IMR-90 (cell line): ENCODE measurements at regions not wholly inside any gene's neighbourhood (a gene's known extent, or its start where the extent isn't known, plus 50 kb on each side); places are given as distances from the start of the nearest gene placed in this dataset.

Experiments used
- ATAC-seq: fragments of 200-7000 bp; cut with Tn5 transposase; 2 replicates; pipeline ENCODE4 v1.9.1; 2020; ENCODE audit warnings: low read depth, mild to moderate bottlenecking, moderate library complexity
- BruUV-seq: library from RNA; stranded (reverse); fragments of 400-500 nt; replicated peaks from 2 replicates; lab custom pipeline; 2021; lab: Mats Ljungman, UMichigan
- CTCF ChIA-PET: fragments of 300-600 bp; formaldehyde crosslinking; extraction: SDS; loops from one replicate; lab custom pipeline; 2021; ENCODE audit warnings: antibody characterized with exemption; lab: Yijun Ruan, JAX
- POLR2A ChIA-PET: fragments of 300-600 bp; sonication (Branson Sonifier 250); formaldehyde crosslinking; loops from one replicate; lab custom pipeline; 2022; ENCODE audit warnings: antibody characterized with exemption; ENCODE audit not compliant: unreplicated experiment; lab: Charles Lee
- DNase-seq: peaks from one replicate; pipeline ENCODE4 v3.0.0; 2013
- H2AFZ ChIP-seq: replicated peaks from 2 replicates; pipeline ENCODE3; 2013; ENCODE audit warnings: low read length, mild to moderate bottlenecking; ENCODE audit not compliant: poor library complexity
- H2AK5ac ChIP-seq: 2 replicates; pipeline ENCODE4 v1.6.1; 2013; ENCODE audit warnings: low read depth, low read length, inconsistent platforms
- H2AK9ac ChIP-seq: replicated peaks from 2 replicates; pipeline ENCODE3; 2013; ENCODE audit warnings: mild to moderate bottlenecking, low read depth, low read length, moderate library complexity; ENCODE audit not compliant: poor library complexity
- H2BK120ac ChIP-seq: 2 replicates; pipeline ENCODE4 v1.6.1; 2013; ENCODE audit warnings: low read depth, low read length, inconsistent platforms
- H2BK15ac ChIP-seq: 3 replicates; pipeline ENCODE4 v1.6.1; 2013; ENCODE audit warnings: low read depth, low read length, inconsistent platforms
- H2BK20ac ChIP-seq: 2 replicates; pipeline ENCODE4 v1.6.1; 2013; ENCODE audit warnings: low read depth, mild to moderate bottlenecking, inconsistent platforms, low read length, moderate library complexity
- H2BK5ac ChIP-seq: 2 replicates; pipeline ENCODE4 v1.6.1; 2013; ENCODE audit warnings: mild to moderate bottlenecking, low read depth, low read length, inconsistent platforms; ENCODE audit not compliant: poor library complexity, severe bottlenecking
- H3K14ac ChIP-seq: replicated peaks from 2 replicates; pipeline ENCODE4 v1.6.1; 2013; ENCODE audit warnings: low read depth, low read length, inconsistent platforms
- H3K18ac ChIP-seq: 2 replicates; pipeline ENCODE4 v1.6.1; 2013; ENCODE audit warnings: low read depth, low read length, control low read depth
- H3K23ac ChIP-seq: 2 replicates; pipeline ENCODE4 v1.6.1; 2013; ENCODE audit warnings: low read depth, low read length, inconsistent platforms
- H3K27ac ChIP-seq: 2 replicates; pipeline ENCODE4 v1.5.1; 2013; ENCODE audit warnings: mild to moderate bottlenecking, control low read depth, low read length; ENCODE audit not compliant: insufficient read depth
- H3K27me3 ChIP-seq: 2 replicates; pipeline ENCODE4 v1.6.1; 2013; ENCODE audit warnings: low read length; ENCODE audit not compliant: control insufficient read depth, insufficient read depth
- H3K36me3 ChIP-seq: 2 replicates; pipeline ENCODE4 v1.6.1; 2013; ENCODE audit warnings: low read length, mixed read lengths; ENCODE audit not compliant: control insufficient read depth, insufficient read depth
- H3K4ac ChIP-seq: 2 replicates; pipeline ENCODE4 v1.6.1; 2013; ENCODE audit warnings: low read depth, low read length, inconsistent platforms
- H3K4me1 ChIP-seq: 2 replicates; pipeline ENCODE4 v1.6.1; 2013; ENCODE audit warnings: low read length, mixed read lengths; ENCODE audit not compliant: control insufficient read depth, insufficient read depth
- H3K4me2 ChIP-seq: 2 replicates; pipeline ENCODE4 v1.6.1; 2013; ENCODE audit warnings: low read depth, mild to moderate bottlenecking, control low read depth, low read length, moderate library complexity
- H3K4me3 ChIP-seq: 2 replicates; pipeline ENCODE4 v1.5.1; 2013; ENCODE audit warnings: low read depth, mild to moderate bottlenecking, control low read depth, low read length, moderate library complexity; ENCODE audit not compliant: insufficient read depth
- H3K56ac ChIP-seq: 2 replicates; pipeline ENCODE4 v1.6.1; 2013; ENCODE audit warnings: low read length, inconsistent platforms; ENCODE audit not compliant: insufficient read depth; ENCODE audit errors: extremely low read depth
- H3K79me1 ChIP-seq, 2 experiments: 2 replicates each; pipeline ENCODE4 v1.6.1; 2013; ENCODE audit warnings: low read length in 2 of 2, inconsistent platforms in 1 of 2, low read depth in 1 of 2
- H3K9ac ChIP-seq: 2 replicates; pipeline ENCODE4 v1.6.1; 2013; ENCODE audit warnings: low read depth, low read length, control low read depth
- H3K9me1 ChIP-seq: 2 replicates; pipeline ENCODE4 v1.6.1; 2013; ENCODE audit warnings: low read length, inconsistent platforms; ENCODE audit not compliant: insufficient read depth
- H3K9me3 ChIP-seq: 2 replicates; pipeline ENCODE4 v1.6.1; 2013; ENCODE audit warnings: low read length; ENCODE audit not compliant: control insufficient read depth, insufficient read depth
- H4K20me1 ChIP-seq: 2 replicates; pipeline ENCODE4 v1.6.1; 2013; ENCODE audit warnings: low read length, inconsistent platforms; ENCODE audit not compliant: insufficient read depth
- H4K5ac ChIP-seq: 2 replicates; pipeline ENCODE4 v1.6.1; 2013; ENCODE audit warnings: mild to moderate bottlenecking, low read depth, low read length, control low read depth
- H4K8ac ChIP-seq, 2 experiments: 2 replicates each; pipeline ENCODE4 v1.6.1; 2013; ENCODE audit warnings: low read depth in 2 of 2, low read length in 2 of 2, control low read depth in 1 of 2, inconsistent platforms in 1 of 2
- H4K91ac ChIP-seq: 2 replicates; pipeline ENCODE4 v1.6.1; 2013; ENCODE audit warnings: low read depth, low read length, inconsistent platforms; ENCODE audit not compliant: insufficient read depth
- CEBPB ChIP-seq: IDR thresholded peaks from 2 replicates; pipeline ENCODE4 v1.6.1; 2012; ENCODE audit warnings: low read depth, low read length, improper control_type of control experiment
- ELK1 ChIP-seq: fragments of 150-350 bp; IDR thresholded peaks from 2 replicates; pipeline ENCODE4 v1.6.1; 2016; ENCODE audit warnings: low read depth, mild to moderate bottlenecking, low read length, moderate library complexity, borderline replicate concordance
- FOS ChIP-seq: fragments of 150-350 bp; IDR thresholded peaks from 2 replicates; pipeline ENCODE4 v1.6.1; 2016; ENCODE audit warnings: low read depth, low read length
- MAFK ChIP-seq: IDR thresholded peaks from 2 replicates; pipeline ENCODE4 v1.6.1; 2012; ENCODE audit warnings: low read depth, low read length, improper control_type of control experiment
- MAZ ChIP-seq: IDR thresholded peaks from 2 replicates; pipeline ENCODE4 v1.6.1; 2012; ENCODE audit warnings: low read depth, mild to moderate bottlenecking, low read length, improper control_type of control experiment, moderate library complexity, borderline replicate concordance
- MXI1 ChIP-seq: IDR thresholded peaks from 2 replicates; pipeline ENCODE4 v1.6.1; 2012; ENCODE audit warnings: low read depth, mild to moderate bottlenecking, low read length, moderate library complexity, borderline replicate concordance
- NFE2L2 ChIP-seq: fragments of 150-350 bp; IDR thresholded peaks from 2 replicates; pipeline ENCODE4 v1.6.1; 2016; ENCODE audit warnings: low read depth, mild to moderate bottlenecking, low read length
- POLR2A ChIP-seq: IDR thresholded peaks from 2 replicates; pipeline ENCODE4 v1.6.1; 2012; ENCODE audit warnings: mild to moderate bottlenecking, low read depth, low read length
- SMC3 ChIP-seq: fragments of 150-350 bp; IDR thresholded peaks from 2 replicates; pipeline ENCODE4 v1.6.1; 2016; ENCODE audit warnings: low read depth, mild to moderate bottlenecking, antibody characterized with exemption, low read length, moderate library complexity
- WGBS, 2 experiments: methylation state at CpG; one replicate each; pipeline versions ENCODE4 v1.1.5 to v1.1.7; 2013; ENCODE audit warnings: missing lambda C conversion rate in 2 of 2; ENCODE audit not compliant: insufficient read length in 1 of 2; ENCODE audit errors: extremely low coverage in 2 of 2; 5-methylcytosine and 5-hydroxymethylcytosine counted together
- dilution Hi-C: fragments of 300-500 bp; cut with HindIII; formaldehyde crosslinking; loops from one replicate; pipeline ENCODE4 v1.14.3; 2018; ENCODE audit warnings: low sequenced_read_pairs; ENCODE audit not compliant: unreplicated experiment
- in situ Hi-C: fragments of 300-500 bp; cut with MboI; formaldehyde crosslinking; loops from 3 replicates; pipeline ENCODE4 v1.14.3; 2019; ENCODE audit warnings: low sequenced_read_pairs, inconsistent platforms, mixed read lengths
- intact Hi-C: fragments of 100-400 bp; cut with micrococcal nuclease; formaldehyde crosslinking; loops from 2 replicates; pipeline ENCODE4 v1.10.0; 2022

GRCh38 chr6:166715992-166716391 lies 88.9 kb upstream of the RPS6KA2 start:
- Histone ChIP-seq H2AK9ac (no peak overlapping the region), H3K79me1 (no peaks in the 10 kb centered on the region), H3K36me3 (no peaks in the 10 kb centered on the region), H3K4me3 (no peak overlapping the region), H3K27ac (no peak overlapping the region), H3K4me1 (no peaks in the 10 kb centered on the region), H3K14ac (no peak overlapping the region), H4K91ac (no peak overlapping the region), H3K4me2 (no peak overlapping the region), H4K5ac (no peak overlapping the region), H2BK120ac (no peak overlapping the region), H3K9ac (no peak overlapping the region), H2AK5ac (no peak overlapping the region), H4K20me1 (no peaks in the 10 kb centered on the region), H2BK15ac (no peak overlapping the region), H3K4ac (no peak overlapping the region), H3K27me3 (peaks cover 22% of the 10 kb centered on the region), H3K23ac (no peak overlapping the region), H2AFZ (no peak overlapping the region), H3K9me3 (no peaks in the 10 kb centered on the region), H3K18ac (no peak overlapping the region), H3K9me1 (no peaks in the 10 kb centered on the region), H2BK5ac (no peak overlapping the region), H3K56ac (no peak overlapping the region), H2BK20ac (no peak overlapping the region), H4K8ac (no peak overlapping the region)
- dilution Hi-C loops, result no loop called here
- CTCF ChIA-PET, result no interaction called here
- in situ Hi-C loops, result no loop called here
- ATAC-seq, result no peak
- intact Hi-C loops, result no loop called here
- no peak for TF ChIP-seq MXI1
- no peak for TF ChIP-seq POLR2A
- no peak for TF ChIP-seq ELK1
- no peak for TF ChIP-seq FOS
- no peak for TF ChIP-seq SMC3
- TF ChIP-seq MAZ, result no peak
- TF ChIP-seq MAFK, result no peak
- no peak for TF ChIP-seq NFE2L2
- TF ChIP-seq CEBPB, result no peak
- DNase-seq, result no peak
- no TSS peak for BruUV-seq
- POLR2A ChIA-PET, result no interaction called here
- 83% methylated on average over 4 of the region's 8 CpGs; no CpG with 5 or more reads in 1 of the 2 experiments for WGBS, 2 experiments
